GM18498 (cell line): ENCODE measurements at regions not wholly inside any gene's neighbourhood (a gene's known extent, or its start where the extent isn't known, plus 50 kb on each side); places are given as distances from the start of the nearest gene placed in this dataset.

ENCODE experiments used
- ATAC-seq: cut with Tn5 transposase; IDR thresholded peaks from one replicate; pipeline ENCODE4 v1.9.1; 2021; ENCODE audit warnings: mild to moderate bottlenecking, moderate library complexity; ENCODE audit not compliant: unreplicated experiment

GRCh38 chr22:34045311-34045710 is 125.0 kb upstream of the LARGE1 start:
- no peak for ATAC-seq

GRCh38 chr22:34055525-34056200 is 135.4 kb upstream of the LARGE1 start:
- no peak for ATAC-seq

- ATAC-seq, result no peak
These were observed 137.4 kb upstream of the LARGE1 start for GRCh38 chr22:34057726-34058125.

- ATAC-seq, result no peak
These were observed 144.4 kb upstream of the LARGE1 start for GRCh38 chr22:34064696-34065095.

- ATAC-seq, result no peak
These were observed 146.8 kb upstream of the LARGE1 start for GRCh38 chr22:34067031-34067430.

- ATAC-seq, result no peak
These were observed 147.7 kb upstream of the LARGE1 start for GRCh38 chr22:34068001-34068400.

GRCh38 chr22:34070051-34070450 is 149.8 kb upstream of the LARGE1 start:
- ATAC-seq, result no peak

GRCh38 chr22:34070531-34070930 is 150.3 kb upstream of the LARGE1 start:
- ATAC-seq, result no peak

GRCh38 chr22:34072585-34072984 is 152.3 kb upstream of the LARGE1 start:
- ATAC-seq, result no peak

- no peak for ATAC-seq
These were observed 160.2 kb upstream of the LARGE1 start for GRCh38 chr22:34080433-34080832.

- ATAC-seq, result no peak
These were observed 176.5 kb upstream of the LARGE1 start for GRCh38 chr22:34096770-34097169.

GRCh38 chr22:34099278-34099677 is 179.0 kb upstream of the LARGE1 start:
- ATAC-seq, result no peak

- no peak for ATAC-seq
These were observed 182.4 kb upstream of the LARGE1 start for GRCh38 chr22:34102633-34103032.

GRCh38 chr22:34105461-34106062 is 185.3 kb upstream of the LARGE1 start:
- ATAC-seq, result no peak

GRCh38 chr22:34108168-34108567 is 187.9 kb upstream of the LARGE1 start:
- no peak for ATAC-seq

- no peak for ATAC-seq
These were observed 191.0 kb upstream of the LARGE1 start for GRCh38 chr22:34111210-34111824.

- ATAC-seq, result no peak
These were observed 193.1 kb upstream of the LARGE1 start for GRCh38 chr22:34113381-34113780.

GRCh38 chr22:34114406-34114805 is 194.1 kb upstream of the LARGE1 start:
- ATAC-seq, result no peak

GRCh38 chr22:34115722-34116121 is 195.4 kb upstream of the LARGE1 start:
- ATAC-seq, result no peak

- ATAC-seq, result no peak
These were observed 195.8 kb upstream of the LARGE1 start for GRCh38 chr22:34116126-34116525.

GRCh38 chr22:34122042-34122441 is 201.8 kb upstream of the LARGE1 start:
- no peak for ATAC-seq

- ATAC-seq, result no peak
These were observed 209.6 kb upstream of the LARGE1 start for GRCh38 chr22:34129691-34130486.
